ENCODE measurements at regions not wholly inside any gene's neighbourhood (a gene's known extent, or its start where the extent isn't known, plus 50 kb on each side); places are given as distances from the start of the nearest gene placed in this dataset.
"Not testable (repeated sequence)": the region's sequence is repeated elsewhere in the genome, so short reads cannot be mapped to it uniquely, and the experiment has no call there.

DNA sequence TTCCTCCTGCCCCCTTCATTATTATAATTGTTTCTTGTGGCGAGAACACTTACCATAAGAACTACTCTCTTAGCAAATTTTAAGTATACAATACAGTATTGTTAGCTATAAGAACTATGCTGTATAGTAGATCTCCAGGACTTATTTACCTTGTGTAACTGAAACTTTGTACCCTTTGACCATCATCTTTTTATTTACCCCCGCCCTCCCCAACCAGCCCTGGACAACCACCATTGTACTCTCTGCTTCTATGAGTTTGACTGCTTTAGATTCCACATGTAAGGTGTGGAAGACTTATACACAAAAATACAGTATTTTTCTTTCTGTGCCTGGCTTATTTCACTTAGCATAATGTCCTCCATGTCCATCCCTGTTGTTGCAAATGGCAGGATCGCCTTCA lies 161.1 kb downstream of the PHF8 start:
- no peak for DNase-seq

DNA sequence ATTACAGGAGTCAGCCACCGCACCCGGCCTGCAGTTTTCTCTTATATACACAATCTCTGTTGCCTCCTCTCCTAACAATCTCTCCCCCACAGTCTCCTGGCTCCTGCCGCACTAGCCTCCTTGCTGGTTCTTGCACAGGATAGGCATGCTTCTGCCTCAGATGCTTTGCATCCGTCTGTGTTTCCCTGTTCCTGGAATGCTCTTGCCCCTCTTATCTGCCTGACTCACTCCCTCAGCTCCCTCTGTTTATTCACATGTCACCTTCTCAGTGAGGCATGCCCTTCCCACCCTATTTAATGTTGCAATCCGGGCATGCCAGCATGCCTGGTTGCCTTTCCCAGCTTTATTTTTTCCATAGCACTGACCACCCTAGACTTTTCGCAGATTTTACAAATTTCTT lies 161.9 kb downstream of the PHF8 start:
- peak; percentile 6 for DNase-seq

DNA sequence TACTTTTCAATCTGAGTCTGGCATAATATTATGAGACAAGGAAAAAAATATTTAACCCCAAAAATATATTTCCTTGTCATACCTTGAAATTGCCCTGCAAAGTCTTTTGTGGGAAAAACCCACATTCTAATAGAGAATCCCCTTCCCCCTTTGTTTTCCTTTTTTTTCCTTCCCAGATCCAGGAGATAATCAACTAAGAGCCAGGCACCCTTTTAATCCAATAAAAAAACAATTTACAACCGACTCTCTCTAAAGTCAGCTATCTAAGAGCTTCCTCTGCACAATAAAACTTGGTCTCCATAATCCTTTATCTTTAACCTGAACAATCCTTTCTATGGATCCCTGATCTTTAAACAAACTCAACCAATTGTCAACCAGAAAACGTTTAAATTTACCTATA lies 163.5 kb downstream of the PHF8 start:
- DNase-seq: not testable (repeated sequence)

DNA sequence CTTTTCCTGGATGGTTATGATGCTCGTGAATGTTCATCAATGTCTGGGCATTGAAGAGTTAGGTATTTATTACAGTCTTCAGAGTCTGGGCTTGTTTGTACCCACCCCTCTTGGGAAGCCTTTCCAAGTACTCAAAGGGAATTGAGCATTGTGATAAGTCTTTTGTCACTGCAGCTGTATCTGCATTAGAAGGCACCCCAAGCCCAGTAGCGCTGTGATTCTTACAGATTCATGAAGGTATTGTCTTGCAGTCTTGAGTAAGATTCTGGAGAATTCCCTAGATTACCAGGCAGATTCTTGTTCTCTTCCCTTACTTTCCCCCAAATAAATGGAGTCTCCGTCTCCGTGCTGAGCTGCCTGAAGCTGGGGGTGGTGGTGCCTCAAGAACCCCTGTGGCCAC lies 173.4 kb upstream of the HUWE1 start:
- DNase-seq: no peak

DNA sequence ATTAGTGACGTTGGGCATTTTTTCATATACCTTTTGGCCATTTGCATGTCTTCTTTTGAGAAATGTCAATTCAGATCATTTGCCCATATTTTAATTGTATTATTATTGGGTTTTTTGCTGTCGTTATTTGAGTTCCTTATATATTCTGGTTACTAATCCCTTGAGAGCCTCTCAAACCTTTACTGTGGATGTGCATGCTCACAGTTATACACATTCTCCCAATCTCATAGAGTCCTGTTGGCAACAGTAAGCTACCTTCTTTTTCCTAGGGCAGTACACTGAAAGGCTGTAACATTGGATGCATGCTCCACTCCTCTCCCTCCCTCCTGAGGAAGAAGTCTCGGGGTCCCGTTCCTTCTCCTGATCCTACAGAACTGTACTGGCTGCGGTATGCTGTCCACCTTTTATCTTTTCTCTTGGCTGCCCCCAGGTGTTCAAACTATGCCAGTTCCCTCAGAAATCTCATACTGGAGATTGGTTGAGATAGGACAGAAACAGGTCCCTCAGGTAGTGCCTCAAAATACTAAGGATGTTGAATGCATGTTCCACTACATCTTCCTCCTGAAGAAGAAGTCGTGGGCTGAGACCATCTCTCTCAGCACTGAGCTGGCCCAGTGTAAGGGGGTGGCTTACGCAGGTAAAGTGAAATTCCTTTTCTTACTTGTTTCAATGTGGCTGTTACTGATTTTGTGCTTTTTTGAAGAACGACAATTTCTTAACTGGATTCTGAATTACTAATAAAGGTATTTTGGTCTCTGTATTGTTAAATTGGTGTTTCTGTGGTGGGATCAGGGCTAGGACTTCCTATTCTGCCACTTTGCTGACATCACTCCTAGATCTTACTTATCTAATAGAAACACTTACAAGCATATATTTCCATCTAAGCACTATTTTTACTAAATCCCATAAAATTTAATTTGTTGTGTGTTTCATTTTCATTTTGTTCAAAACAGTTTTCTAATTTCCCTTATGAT lies 145.4 kb upstream of the HUWE1 start:
- DNase-seq: peak; percentile 21

DNA sequence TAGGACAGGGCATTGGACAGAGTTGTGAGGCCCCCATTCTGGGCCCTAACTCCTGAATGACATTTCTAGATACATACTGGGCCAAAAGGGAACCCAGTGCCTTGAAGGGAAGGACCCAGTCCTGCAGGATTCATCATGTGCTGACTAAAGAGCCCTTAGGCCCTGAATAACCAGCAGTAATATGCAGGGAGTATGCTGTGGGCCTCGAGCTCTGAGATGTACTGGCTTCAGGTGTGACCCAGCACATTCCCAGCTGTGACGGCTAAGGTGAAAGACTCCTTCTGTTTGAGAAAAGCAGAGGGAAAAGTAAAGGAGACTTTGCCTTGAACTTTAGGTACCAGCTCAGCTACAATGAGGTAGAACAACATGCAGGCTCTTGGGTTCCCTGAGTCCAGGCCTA lies 138.2 kb upstream of the HUWE1 start:
- no peak for DNase-seq

DNA sequence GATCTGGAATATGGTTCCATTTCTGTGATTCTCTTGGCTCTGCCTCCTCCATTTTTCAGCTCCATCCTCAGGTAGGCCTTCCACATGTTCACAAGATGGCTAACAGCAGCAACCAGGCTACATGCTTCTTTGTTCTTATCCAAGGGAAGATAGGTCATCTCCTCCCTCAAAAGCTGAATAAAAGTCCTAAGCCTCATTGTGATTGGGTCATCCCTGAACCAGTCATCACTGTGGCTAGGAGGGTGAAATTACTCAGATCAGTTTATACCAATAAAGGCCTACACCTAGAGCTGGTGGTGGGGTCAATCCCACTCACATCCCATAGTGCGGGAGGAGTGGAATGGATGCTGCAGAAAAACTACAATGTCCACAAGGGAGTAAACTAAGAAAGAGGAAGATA lies 131.6 kb upstream of the HUWE1 start:
- not testable (repeated sequence) for DNase-seq

DNA sequence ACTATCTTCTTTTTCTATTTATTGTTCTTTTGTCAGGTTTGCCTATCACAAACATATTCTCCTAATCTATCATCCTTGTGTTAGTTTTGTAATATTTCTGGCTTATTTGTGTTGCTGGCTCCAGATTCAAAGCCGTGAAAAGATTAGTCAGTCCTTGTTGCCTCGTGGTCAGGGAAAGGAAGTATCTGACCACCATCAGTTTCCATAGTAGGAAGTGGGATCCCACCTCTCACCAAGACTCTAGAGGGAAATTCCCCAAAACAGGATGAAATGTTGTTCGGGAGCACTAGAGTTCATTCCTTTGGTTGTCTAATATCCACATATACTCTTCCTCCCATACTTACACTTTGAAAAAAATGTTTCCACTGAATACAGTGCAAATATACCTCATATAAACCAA lies 131.0 kb upstream of the HUWE1 start:
- DNase-seq: no peak

DNA sequence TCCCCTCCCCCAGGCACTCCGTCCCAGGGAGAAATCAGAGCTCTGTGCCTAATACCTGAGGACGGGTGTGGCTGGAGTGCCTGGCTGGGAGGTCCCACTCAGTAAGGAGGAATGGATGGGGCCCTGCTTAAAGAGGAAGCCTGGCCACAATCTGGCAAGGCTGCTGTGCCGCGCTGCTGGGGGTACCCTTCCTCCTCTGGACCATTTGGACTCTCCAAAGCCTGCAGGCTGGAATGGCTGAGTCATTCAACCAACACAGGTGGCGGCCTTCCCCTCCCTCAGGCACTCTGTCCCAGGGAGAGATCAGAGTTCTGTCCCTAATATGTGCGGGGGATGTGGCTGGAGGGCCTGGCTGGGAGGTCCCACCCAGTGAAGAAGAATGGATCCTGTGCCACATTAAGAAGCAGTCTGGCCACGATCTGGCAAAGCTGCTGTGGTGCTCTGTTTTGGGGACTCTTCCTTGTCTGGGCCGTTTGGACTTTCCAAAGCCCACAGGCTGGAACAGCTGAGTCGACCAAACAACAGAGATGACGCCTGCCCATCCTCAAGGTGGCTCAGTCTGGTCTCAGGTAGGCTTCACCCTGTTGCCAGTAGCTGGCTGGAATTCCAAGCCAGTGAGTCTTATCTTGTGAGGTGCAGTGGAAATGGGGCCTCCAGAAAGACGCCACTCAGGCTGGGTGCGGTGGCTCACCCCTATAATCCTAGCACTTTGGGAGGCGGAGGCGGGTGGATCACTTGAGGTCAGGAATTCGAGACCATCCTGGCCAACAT lies 127.3 kb upstream of the HUWE1 start:
- DNase-seq: no peak

DNA sequence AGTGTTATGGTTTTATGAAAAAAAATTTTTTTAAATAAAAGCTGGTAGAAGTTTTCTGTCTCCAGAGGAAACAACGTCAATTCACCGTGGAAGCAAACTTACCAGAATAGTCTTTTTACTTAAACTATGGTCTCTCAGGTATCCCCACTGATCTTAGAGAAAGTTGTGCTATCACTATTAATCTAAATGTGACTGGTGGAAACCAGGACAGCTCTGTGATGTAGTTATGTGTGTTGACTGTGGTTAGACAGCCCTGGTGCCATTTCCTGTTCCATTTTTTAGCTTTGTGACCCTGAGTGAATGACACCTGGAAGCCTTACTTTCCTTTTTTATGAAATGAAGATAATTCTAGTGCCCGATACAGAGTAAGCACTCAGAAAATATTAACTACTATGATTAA lies 111.8 kb upstream of the HUWE1 start:
- DNase-seq: no peak

DNA sequence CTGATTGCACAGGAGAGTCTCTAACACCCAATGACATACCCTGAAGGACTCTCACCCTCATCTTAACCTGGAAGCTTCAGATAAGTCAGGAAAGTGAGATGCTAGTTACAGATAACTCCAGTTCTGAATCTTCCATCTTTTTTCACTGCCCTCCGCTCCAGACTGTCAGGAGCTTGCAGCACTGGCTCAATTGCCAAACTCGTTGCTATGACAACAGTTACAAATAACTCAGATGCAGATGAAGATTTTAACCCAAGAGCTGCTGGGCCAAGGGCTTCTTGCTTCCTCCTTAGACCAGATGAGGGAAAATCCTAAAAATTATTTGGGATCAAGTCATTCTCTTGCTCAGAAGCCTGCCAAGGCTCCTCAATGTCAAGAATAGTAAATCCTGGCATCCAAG lies 109.1 kb upstream of the HUWE1 start:
- no peak for DNase-seq

DNA sequence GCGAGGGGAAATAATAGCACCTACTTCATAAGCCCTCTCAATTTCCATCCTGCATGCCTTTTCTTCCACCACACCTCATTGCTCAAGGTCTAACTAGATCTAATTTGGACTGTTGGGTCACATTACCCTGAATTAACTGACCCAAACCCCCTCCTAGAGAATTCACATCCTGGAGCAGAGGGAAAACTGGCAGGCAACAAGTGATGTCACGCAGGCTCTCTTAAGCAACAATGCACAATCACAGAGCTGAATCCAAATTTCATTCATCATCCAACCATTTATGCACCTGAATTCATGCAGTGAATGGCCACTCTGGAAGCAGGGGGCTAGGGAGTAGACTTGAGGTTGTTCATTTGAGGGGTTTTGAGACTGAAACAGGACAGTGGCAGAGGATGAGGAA lies 107.7 kb upstream of the HUWE1 start:
- DNase-seq: no peak

DNA sequence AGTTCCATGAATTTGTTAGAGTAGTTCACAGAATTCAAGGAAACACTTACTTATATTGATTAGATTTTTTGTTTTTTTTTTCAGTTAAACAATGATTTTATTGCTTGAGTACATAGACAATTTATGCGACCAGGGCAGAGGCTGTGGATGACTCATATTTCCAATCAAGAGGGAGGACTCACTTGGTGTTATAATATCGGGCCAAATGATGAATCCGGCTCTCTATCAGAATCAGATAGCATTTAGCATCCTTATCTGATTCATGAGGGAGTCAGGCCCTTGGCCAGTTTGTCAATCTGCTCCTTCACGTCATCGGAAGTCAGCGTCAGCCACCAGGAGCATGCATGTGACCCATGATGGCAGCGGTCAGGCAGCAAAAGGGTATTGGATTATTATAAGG lies 82.3 kb upstream of the HUWE1 start:
- no peak for DNase-seq

DNA sequence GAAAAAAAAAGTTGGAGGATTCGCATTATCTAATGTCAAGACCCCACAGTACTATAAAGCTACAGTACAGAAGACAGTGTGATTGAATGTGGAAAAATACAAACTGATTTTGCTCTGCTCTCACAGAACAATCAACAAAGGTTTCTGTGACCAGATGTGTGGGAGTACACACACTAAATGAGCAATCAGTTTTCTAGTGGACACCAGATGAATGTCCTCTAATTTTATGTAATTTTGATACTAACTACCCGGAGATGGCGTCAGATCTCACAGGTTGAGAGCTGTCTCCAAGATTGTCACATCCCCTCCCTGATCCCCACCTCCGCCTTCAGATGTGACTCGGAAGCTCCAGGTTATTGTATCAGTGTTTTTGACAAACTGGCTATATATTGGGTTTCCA lies 81.9 kb upstream of the HUWE1 start:
- DNase-seq: no peak

DNA sequence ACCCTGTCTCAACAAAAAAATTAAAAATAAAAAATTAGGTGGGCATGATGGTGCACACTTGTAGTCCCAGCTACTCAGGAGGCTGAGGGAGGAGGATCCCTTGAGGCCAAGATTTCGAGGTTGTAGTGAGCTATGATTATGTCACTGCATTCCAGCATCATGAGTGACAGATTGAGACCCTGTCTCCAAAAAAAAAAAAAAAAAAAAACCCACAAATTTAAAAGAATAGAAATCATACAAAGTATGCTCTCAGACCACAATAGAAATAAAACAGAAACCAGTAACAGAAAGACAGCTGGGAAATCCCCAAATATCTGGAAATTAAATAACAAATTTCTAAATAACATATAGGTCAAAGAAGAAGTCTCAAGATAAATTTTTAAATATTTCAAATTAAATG lies 81.0 kb upstream of the HUWE1 start:
- DNase-seq: no peak

DNA sequence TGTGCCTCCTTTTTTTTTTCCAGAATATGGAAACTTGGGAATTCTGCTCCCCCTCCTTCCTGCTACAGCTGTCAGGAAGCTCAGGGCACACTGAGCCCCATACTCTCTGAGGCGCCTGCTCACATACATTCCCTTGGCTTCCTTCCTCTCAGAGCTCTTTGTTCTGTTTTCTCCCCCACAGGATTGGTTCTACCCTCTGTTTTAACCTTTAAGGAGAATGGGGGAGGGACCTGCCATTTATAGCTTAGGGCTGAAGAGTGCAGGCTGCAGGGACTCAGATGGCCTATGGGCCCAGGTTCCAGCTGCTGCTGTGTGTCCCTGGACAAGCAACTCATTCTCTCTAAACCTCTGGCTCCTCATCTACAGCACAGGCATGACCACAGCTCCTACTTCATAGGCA lies 70.7 kb upstream of the HUWE1 start:
- DNase-seq: not testable (repeated sequence)

DNA sequence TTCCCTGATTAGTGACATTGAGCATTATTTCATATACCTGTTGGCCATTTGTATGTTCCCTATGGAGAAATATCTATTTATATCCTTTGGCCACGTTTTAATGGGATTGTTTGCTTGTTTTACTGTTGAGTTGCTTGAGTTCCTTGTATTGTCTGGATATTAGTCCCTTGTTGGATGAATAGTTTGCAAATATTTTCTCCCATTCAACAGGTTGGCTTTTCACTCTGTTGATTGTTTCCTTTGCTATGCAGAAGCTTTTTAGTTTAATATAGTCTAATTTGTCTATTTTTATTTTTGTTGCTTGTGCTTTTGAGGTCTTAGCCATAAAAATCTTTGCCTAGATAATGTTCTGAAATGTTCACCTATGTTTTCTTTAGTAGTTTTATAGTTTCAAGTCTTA lies 60.2 kb upstream of the HUWE1 start:
- DNase-seq: no peak

DNA sequence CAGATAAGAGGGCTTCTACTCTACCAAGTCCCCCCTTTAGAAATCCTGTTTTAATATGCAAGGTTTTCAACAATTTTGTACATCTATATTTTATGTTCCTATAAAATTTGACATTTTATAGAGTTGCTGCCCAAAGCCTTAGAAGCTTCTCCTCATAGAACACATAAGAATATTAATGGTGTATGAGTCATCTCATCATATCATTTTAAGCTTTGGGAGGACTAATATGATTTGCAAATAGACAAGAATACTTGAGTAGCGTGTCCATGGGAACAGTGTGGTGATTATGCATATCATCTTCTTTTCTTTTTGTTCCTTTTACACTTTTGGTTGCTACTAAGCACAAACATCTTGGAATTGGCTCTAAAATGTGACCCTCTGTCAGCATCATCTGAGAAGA lies 56.7 kb upstream of the HUWE1 start:
- no peak for DNase-seq

DNA sequence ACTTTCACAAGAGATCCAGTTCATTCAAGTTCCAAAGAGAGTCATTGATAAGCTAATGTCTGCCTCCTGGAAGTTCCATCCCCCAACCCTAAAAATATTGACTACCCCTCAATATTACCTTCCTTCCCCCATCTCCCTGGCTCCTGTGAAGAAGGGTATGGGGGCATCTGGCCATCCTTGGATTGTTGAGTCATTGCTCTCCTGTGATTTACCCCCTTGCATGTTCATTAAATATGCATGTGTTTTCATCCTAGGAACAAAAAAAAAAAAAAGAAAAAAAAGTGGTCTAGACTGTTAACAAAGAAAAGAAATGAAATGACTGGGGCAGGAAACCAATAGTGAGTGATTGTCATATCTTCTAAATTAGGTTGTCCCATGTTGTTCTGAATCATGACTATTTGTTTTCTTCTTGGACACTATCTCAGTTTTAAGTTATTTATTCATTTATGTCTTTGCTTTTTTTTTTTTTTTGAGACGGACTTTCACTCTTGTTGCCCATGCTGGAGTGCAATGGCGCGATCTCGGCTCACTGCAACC lies 51.9 kb upstream of the HUWE1 start:
- no peak for DNase-seq
